ENCODE measurements at regions not wholly inside any gene's neighbourhood (a gene's known extent, or its start where the extent isn't known, plus 50 kb on each side); places are given as distances from the start of the nearest gene placed in this dataset.

- intact Hi-C loops (cut with DNase I; ENCODE audit: low total_unique reads) = no loop called here
- H3K4me3 ChIP-seq (ENCODE audit: low read depth, poor library complexity, severe bottlenecking) = no peak overlapping the region
- WGBS, 2 donors = 73 to 79% methylated on average over 2 of the region's 2 CpGs
- no peak for DNase-seq (ENCODE audit: low spot score in 2 of 2)
- TF ChIP-seq POLR2A (IDR thresholded peaks at IDR 0.05) = no peak
- TF ChIP-seq, protein P1, sequence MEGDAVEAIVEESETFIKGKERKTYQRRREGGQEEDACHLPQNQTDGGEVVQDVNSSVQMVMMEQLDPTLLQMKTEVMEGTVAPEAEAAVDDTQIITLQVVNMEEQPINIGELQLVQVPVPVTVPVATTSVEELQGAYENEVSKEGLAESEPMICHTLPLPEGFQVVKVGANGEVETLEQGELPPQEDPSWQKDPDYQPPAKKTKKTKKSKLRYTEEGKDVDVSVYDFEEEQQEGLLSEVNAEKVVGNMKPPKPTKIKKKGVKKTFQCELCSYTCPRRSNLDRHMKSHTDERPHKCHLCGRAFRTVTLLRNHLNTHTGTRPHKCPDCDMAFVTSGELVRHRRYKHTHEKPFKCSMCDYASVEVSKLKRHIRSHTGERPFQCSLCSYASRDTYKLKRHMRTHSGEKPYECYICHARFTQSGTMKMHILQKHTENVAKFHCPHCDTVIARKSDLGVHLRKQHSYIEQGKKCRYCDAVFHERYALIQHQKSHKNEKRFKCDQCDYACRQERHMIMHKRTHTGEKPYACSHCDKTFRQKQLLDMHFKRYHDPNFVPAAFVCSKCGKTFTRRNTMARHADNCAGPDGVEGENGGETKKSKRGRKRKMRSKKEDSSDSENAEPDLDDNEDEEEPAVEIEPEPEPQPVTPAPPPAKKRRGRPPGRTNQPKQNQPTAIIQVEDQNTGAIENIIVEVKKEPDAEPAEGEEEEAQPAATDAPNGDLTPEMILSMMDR (IDR thresholded peaks at IDR 0.05) = no peak
These were observed 320.7 kb upstream of the PKDCC start for GRCh38 chr2:41727152-41727551.

DNA sequence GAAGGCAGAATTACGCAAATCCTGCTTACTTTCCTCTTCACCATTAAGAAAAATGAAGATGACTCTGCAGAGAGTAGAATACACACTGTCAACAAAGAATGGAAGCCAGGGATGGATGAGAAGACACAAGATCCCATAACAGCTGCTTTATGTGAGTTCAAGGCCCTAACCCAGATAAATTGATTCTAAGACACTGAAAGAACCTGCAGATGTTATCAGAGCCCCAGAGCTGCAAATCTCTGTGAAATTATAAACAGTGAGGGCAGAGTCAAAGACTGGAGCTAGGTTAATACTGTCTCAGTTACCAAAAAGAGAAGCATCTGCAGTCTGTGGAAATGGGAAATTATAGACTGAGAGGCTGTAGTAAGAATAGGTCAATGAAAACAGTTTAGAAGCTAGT is 320.1 kb upstream of the PKDCC start:
- TF ChIP-seq, protein P1 (IDR thresholded peaks at IDR 0.05) = no peak
- no peak for TF ChIP-seq POLR2A (IDR thresholded peaks at IDR 0.05)
- intact Hi-C loops (cut with DNase I; ENCODE audit: low total_unique reads) = no loop called here
- no peak for DNase-seq (ENCODE audit: low spot score in 2 of 2)
- no peak overlapping the region for H3K4me3 ChIP-seq (ENCODE audit: low read depth, poor library complexity, severe bottlenecking)
- WGBS, 2 donors = 44 to 100% methylated on average over 1 of the region's 1 CpG

GRCh38 chr2:41728788-41729338 is 319.0 kb upstream of the PKDCC start:
- intact Hi-C loops (cut with DNase I; ENCODE audit: low total_unique reads) = no loop called here
- DNase-seq (ENCODE audit: low spot score in 2 of 2) = no peak
- TF ChIP-seq, protein P1 (IDR thresholded peaks at IDR 0.05) = no peak
- no peak for TF ChIP-seq POLR2A (IDR thresholded peaks at IDR 0.05)
- 61 to 62% methylated on average over 5 of the region's 5 CpGs for WGBS, 2 donors
- no peak overlapping the region for H3K4me3 ChIP-seq (ENCODE audit: low read depth, poor library complexity, severe bottlenecking)

GRCh38 chr2:41729800-41730364 is 317.9 kb upstream of the PKDCC start:
- TF ChIP-seq POLR2A (IDR thresholded peaks at IDR 0.05) = no peak
- TF ChIP-seq, protein P1 (IDR thresholded peaks at IDR 0.05) = no peak
- DNase-seq (ENCODE audit: low spot score in 2 of 2) = no peak
- H3K4me3 ChIP-seq (ENCODE audit: low read depth, poor library complexity, severe bottlenecking) = no peak overlapping the region
- WGBS, 2 donors = 85 to 91% methylated on average over 11 of the region's 11 CpGs
- intact Hi-C loops (cut with DNase I; ENCODE audit: low total_unique reads) = no loop called here

DNA sequence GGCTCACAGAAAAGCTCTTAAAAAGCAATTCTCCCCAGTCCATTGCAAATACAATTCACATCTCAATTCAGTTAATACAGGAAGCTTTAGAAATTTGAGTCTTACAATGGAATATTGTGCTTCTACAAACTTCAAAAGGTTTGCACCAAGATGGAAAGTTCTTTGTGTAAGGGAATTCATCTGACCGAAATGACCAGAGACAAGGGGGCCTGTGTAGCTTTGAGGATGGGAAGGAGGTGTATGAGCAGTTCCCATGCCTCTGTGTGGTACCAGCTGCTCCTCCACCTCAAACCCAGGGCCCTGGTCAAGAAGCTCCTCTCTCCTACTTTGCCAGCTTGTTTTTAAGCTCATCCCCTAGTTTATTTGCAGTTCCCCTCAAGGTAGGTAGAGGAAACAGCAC is 312.8 kb upstream of the PKDCC start:
- no peak for TF ChIP-seq POLR2A (IDR thresholded peaks at IDR 0.05)
- TF ChIP-seq, protein P1 (IDR thresholded peaks at IDR 0.05) = no peak

DNA sequence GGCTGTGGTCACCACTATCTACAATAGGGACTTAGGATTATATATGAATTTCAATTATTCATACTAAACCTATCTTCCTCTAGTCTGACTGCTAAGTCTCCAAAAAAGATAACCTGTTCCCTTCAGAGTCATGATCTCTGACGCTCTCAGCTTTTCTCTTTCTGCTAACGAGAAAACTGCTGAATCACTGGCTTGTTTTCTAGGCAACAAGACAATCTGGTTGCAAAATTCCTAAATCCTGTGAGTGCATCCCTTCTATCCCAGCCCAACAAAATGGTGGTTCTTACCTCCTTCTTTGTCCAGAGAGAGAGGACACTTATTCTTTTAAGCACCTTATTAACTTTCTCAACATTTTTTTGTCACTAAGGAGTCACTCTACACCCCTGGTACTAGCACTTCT is 312.3 kb upstream of the PKDCC start:
- no peak for DNase-seq (ENCODE audit: low spot score in 2 of 2)
- intact Hi-C loops (cut with DNase I; ENCODE audit: low total_unique reads) = no loop called here
- TF ChIP-seq, protein P1 (IDR thresholded peaks at IDR 0.05) = no peak
- no peak for TF ChIP-seq POLR2A (IDR thresholded peaks at IDR 0.05)
- 33 to 54% methylated on average over 2 of the region's 2 CpGs for WGBS, 2 donors
- H3K4me3 ChIP-seq (ENCODE audit: low read depth, poor library complexity, severe bottlenecking) = no peak overlapping the region

More for the DNA sequence above, 312.8 kb upstream of the PKDCC start:
- H3K4me3 ChIP-seq (ENCODE audit: low read depth, poor library complexity, severe bottlenecking) = no peak overlapping the region
- 85 to 87% methylated on average over 1 of the region's 1 CpG for WGBS, 2 donors
- DNase-seq (ENCODE audit: low spot score in 2 of 2) = no peak
- intact Hi-C loops (cut with DNase I; ENCODE audit: low total_unique reads) = no loop called here
